ENCODE measurements at regions not wholly inside any gene's neighbourhood (a gene's known extent, or its start where the extent isn't known, plus 50 kb on each side); places are given as distances from the start of the nearest gene placed in this dataset.

- no peak for FAIRE-seq
- WGBS, 2 donors = 45 to 65% methylated on average over 4 of the region's 4 CpGs
- intact Hi-C loops (cut with DNase I) = no loop called here
- no peaks in the 10 kb centered on the region for H3K4me1 ChIP-seq
- H3K9me3 ChIP-seq = no peaks in the 10 kb centered on the region
- ATAC-seq = no peak
- H3K36me3 ChIP-seq = no peaks in the 10 kb centered on the region
- no peak for DNase-seq
- H3K4me3 ChIP-seq = no peak overlapping the region
- no peak overlapping the region for H3K27ac ChIP-seq
- peaks cover 0 to 2% (median 0%) of the 10 kb centered on the region in 4 donors for H3K27me3 ChIP-seq
- TF ChIP-seq CTCF (IDR thresholded peaks at IDR 0.05) = no peak
Observed at GRCh38 chrX:9252182-9252581, 212.7 kb upstream of the TBL1X start.

GRCh38 chrX:9253211-9253610, 211.6 kb upstream of the TBL1X start:
- H3K27me3 ChIP-seq = peaks cover 0 to 2% (median 0%) of the 10 kb centered on the region in 4 donors
- TF ChIP-seq CTCF (IDR thresholded peaks at IDR 0.05) = no peak
- 31 to 33% methylated on average over 2 of the region's 2 CpGs for WGBS, 2 donors
- no peak overlapping the region for H3K4me3 ChIP-seq
- intact Hi-C loops (cut with DNase I) = no loop called here
- no peaks in the 10 kb centered on the region for H3K9me3 ChIP-seq
- H3K27ac ChIP-seq = no peak overlapping the region
- FAIRE-seq (no peak), DNase-seq (no peak), ATAC-seq (no peak)
- no peaks in the 10 kb centered on the region for H3K4me1 ChIP-seq
- no peaks in the 10 kb centered on the region for H3K36me3 ChIP-seq

DNA sequence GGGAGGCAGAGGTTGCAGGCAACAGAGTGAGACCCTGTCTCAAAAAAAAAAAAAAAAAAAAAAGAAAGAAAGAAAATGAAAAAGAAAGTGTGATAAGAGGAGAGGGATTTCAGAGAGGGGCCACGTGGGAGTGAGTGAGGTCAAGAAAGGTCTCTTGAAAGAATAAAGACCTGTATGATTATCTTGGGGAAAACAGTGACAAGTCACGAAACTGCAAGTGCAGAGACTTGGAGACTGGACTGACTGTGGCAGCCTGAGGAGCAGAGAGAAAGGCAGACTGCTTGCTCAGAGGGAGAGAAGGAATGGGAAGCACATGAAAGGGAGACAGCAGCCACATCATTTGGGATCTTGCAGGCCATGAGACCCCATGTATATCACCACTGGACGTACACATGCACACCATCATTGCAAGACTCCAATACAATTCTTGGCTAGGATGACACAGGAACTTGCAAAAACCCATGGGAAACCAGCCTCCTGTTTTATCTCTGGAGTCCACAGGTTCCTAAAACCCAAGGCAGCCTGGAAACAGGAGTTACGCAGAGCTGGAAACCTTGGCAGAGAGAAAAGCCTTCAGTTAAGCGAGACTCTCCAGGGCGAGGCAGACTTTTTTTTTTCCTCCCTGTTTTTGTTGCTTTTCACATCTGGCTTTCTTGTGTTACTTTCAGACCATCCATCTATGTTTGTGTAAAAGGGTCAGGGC, 207.0 kb upstream of the TBL1X start:
- WGBS, 2 donors = 72 to 75% methylated on average over 6 of the region's 6 CpGs
- Histone ChIP-seq H3K4me1 (no peaks in the 10 kb centered on the region), H3K9me3 (no peaks in the 10 kb centered on the region), H3K4me3 (no peak overlapping the region), H3K27ac (no peak overlapping the region), H3K27me3 (no peaks in the 10 kb centered on the region), H3K36me3 (no peaks in the 10 kb centered on the region)
- intact Hi-C loops (cut with DNase I) = no loop called here
- no peak for TF ChIP-seq CTCF (IDR thresholded peaks at IDR 0.05)
- no peak for FAIRE-seq
- no peak for ATAC-seq
- DNase-seq = no peak

- H3K4me3 ChIP-seq = no peak overlapping the region
- ATAC-seq (no peak), FAIRE-seq (peak; percentile 45), DNase-seq (no peak)
- no peak for TF ChIP-seq CTCF (IDR thresholded peaks at IDR 0.05)
- 59 to 63% methylated on average over 3 of the region's 3 CpGs for WGBS, 2 donors
- H3K36me3 ChIP-seq = no peaks in the 10 kb centered on the region
- intact Hi-C loops (cut with DNase I) = no loop called here
- no peak overlapping the region for H3K27ac ChIP-seq
- H3K27me3 ChIP-seq = no peaks in the 10 kb centered on the region
- H3K4me1 ChIP-seq = no peaks in the 10 kb centered on the region
- no peaks in the 10 kb centered on the region for H3K9me3 ChIP-seq
Observed at GRCh38 chrX:9258421-9259104, 206.3 kb upstream of the TBL1X start.

DNA sequence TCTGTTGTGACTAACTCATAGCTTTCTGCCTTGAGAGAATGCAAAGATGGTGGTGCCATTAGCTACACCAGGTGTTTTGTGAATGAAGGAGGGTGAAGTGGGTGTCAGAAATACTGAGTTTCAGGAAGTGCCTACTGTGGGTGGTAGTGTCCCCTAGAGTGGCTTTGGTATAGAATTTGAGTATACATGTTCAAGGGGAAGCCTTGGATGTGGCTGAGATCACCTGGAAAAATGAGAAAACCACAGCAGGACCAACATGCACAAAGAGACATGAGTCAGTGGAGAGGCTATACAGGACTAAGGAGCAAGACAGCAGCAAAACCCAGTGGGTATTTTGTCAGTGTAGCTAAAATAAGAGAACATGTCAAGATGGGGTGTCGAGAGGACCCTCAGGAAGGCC, 204.3 kb upstream of the TBL1X start:
- WGBS, 2 donors = 50 to 92% methylated on average over 1 of the region's 1 CpG

More for the DNA sequence above, 204.3 kb upstream of the TBL1X start:
- no peak overlapping the region for H3K27ac ChIP-seq
- H3K9me3 ChIP-seq = no peaks in the 10 kb centered on the region
- no peak for FAIRE-seq
- H3K27me3 ChIP-seq = no peaks in the 10 kb centered on the region
- H3K4me1 ChIP-seq = no peaks in the 10 kb centered on the region
- ATAC-seq = no peak
- no peak for TF ChIP-seq CTCF (IDR thresholded peaks at IDR 0.05)
- H3K36me3 ChIP-seq = no peaks in the 10 kb centered on the region
- no peak overlapping the region for H3K4me3 ChIP-seq
- DNase-seq = no peak
- intact Hi-C loops (cut with DNase I) = no loop called here
